ENCODE measurements at regions not wholly inside any gene's neighbourhood (a gene's known extent, or its start where the extent isn't known, plus 50 kb on each side); places are given as distances from the start of the nearest gene placed in this dataset.

GRCh38 chr3:144921710-144922109, 950.1 kb downstream of the DIPK2A start:
- TF ChIP-seq CTCF (conservative IDR thresholded peaks at IDR 0.05; ENCODE audit: control insufficient read depth, insufficient read depth, low read depth, low read length): no peak

GRCh38 chr3:144923046-144923775, 951.6 kb downstream of the DIPK2A start:
- TF ChIP-seq CTCF (conservative IDR thresholded peaks at IDR 0.05; ENCODE audit: control insufficient read depth, insufficient read depth, low read depth, low read length): no peak
- H3K4me3 ChIP-seq (ENCODE audit: control insufficient read depth, low read depth, low read length): no peak overlapping the region
- peak; percentile 11 for DNase-seq (ENCODE audit: low read depth)

More at GRCh38 chr3:144921710-144922109, 950.1 kb downstream of the DIPK2A start:
- H3K4me3 ChIP-seq (ENCODE audit: control insufficient read depth, low read depth, low read length): no peak overlapping the region
- DNase-seq (ENCODE audit: low read depth): peak; percentile 8

DNA sequence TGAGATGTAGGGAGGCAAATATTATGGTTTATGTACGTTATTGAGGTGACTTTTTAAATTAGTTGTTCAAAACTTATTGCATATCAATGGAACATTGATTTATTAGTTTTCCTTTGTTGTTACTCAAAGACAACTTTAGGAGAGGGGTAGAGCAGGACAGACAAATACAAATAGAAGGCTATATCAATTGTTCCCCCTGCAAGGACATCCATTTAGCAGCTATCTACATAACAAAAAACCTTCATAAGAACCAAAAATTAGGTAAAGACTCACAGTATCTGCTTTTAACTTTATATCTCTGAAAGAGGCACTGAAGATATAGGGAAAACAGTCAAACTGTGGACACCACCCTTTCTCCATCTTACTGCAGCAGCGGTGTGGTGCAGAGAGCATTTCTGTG, 958.8 kb downstream of the DIPK2A start:
- no peak for DNase-seq (ENCODE audit: low read depth)
- TF ChIP-seq CTCF (conservative IDR thresholded peaks at IDR 0.05; ENCODE audit: control insufficient read depth, insufficient read depth, low read depth, low read length): no peak
- no peak overlapping the region for H3K4me3 ChIP-seq (ENCODE audit: control insufficient read depth, low read depth, low read length)

DNA sequence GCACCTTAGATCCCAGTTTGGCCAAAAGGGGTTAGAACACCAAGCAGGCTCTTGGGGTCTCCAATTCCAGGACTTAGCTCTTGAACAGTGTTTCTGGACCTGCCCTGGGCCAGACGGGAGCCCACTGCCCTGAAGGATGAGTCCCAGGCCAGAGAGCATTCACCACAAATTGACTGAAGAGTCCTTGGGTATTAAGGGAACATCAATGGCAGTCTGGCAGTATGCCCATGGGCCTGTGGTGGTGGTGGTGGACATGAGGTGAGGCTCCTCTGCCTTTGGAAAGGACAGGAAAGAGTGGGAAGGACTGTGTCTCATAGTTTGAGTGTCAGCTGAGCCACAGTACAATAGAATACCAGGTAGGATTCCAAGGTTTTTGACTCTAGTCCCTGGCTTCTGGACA, 960.0 kb downstream of the DIPK2A start:
- no peak for TF ChIP-seq CTCF (conservative IDR thresholded peaks at IDR 0.05; ENCODE audit: control insufficient read depth, insufficient read depth, low read depth, low read length)
- no peak for DNase-seq (ENCODE audit: low read depth)
- no peak overlapping the region for H3K4me3 ChIP-seq (ENCODE audit: control insufficient read depth, low read depth, low read length)

- no peak for TF ChIP-seq CTCF (conservative IDR thresholded peaks at IDR 0.05; ENCODE audit: control insufficient read depth, insufficient read depth, low read depth, low read length)
- no peak overlapping the region for H3K4me3 ChIP-seq (ENCODE audit: control insufficient read depth, low read depth, low read length)
Observed at GRCh38 chr3:144942093-144942837, 970.6 kb downstream of the DIPK2A start.

GRCh38 chr3:144942838-144943197, 971.2 kb downstream of the DIPK2A start:
- no peak for DNase-seq (ENCODE audit: low read depth)
- TF ChIP-seq CTCF (conservative IDR thresholded peaks at IDR 0.05; ENCODE audit: control insufficient read depth, insufficient read depth, low read depth, low read length): no peak
- no peak overlapping the region for H3K4me3 ChIP-seq (ENCODE audit: control insufficient read depth, low read depth, low read length)

More at GRCh38 chr3:144942093-144942837, 970.6 kb downstream of the DIPK2A start:
- DNase-seq (ENCODE audit: low read depth): peak; percentile 48
